IMR-90 (cell line): ENCODE measurements at regions not wholly inside any gene's neighbourhood (a gene's known extent, or its start where the extent isn't known, plus 50 kb on each side); places are given as distances from the start of the nearest gene placed in this dataset.
"Not testable (repeated sequence)": the region's sequence is repeated elsewhere in the genome, so short reads cannot be mapped to it uniquely, and the experiment has no call there.

Source experiments
- ATAC-seq: fragments of 200-7000 bp; cut with Tn5 transposase; 2 replicates; pipeline ENCODE4 v1.9.1; 2020; ENCODE audit warnings: low read depth, mild to moderate bottlenecking, moderate library complexity
- BruUV-seq: library from RNA; stranded (reverse); fragments of 400-500 nt; replicated peaks from 2 replicates; lab custom pipeline; 2021; lab: Mats Ljungman, UMichigan
- CTCF ChIA-PET: fragments of 300-600 bp; formaldehyde crosslinking; extraction: SDS; loops from one replicate; lab custom pipeline; 2021; ENCODE audit warnings: antibody characterized with exemption; lab: Yijun Ruan, JAX
- POLR2A ChIA-PET: fragments of 300-600 bp; sonication (Branson Sonifier 250); formaldehyde crosslinking; loops from one replicate; lab custom pipeline; 2022; ENCODE audit warnings: antibody characterized with exemption; ENCODE audit not compliant: unreplicated experiment; lab: Charles Lee
- DNase-seq: peaks from one replicate; pipeline ENCODE4 v3.0.0; 2013
- H2AFZ ChIP-seq: replicated peaks from 2 replicates; pipeline ENCODE3; 2013; ENCODE audit warnings: low read length, mild to moderate bottlenecking; ENCODE audit not compliant: poor library complexity
- H2AK5ac ChIP-seq: 2 replicates; pipeline ENCODE4 v1.6.1; 2013; ENCODE audit warnings: low read depth, low read length, inconsistent platforms
- H2AK9ac ChIP-seq: replicated peaks from 2 replicates; pipeline ENCODE3; 2013; ENCODE audit warnings: mild to moderate bottlenecking, low read depth, low read length, moderate library complexity; ENCODE audit not compliant: poor library complexity
- H2BK120ac ChIP-seq: 2 replicates; pipeline ENCODE4 v1.6.1; 2013; ENCODE audit warnings: low read depth, low read length, inconsistent platforms
- H2BK15ac ChIP-seq: 3 replicates; pipeline ENCODE4 v1.6.1; 2013; ENCODE audit warnings: low read depth, low read length, inconsistent platforms
- H2BK20ac ChIP-seq: 2 replicates; pipeline ENCODE4 v1.6.1; 2013; ENCODE audit warnings: low read depth, mild to moderate bottlenecking, inconsistent platforms, low read length, moderate library complexity
- H2BK5ac ChIP-seq: 2 replicates; pipeline ENCODE4 v1.6.1; 2013; ENCODE audit warnings: mild to moderate bottlenecking, low read depth, low read length, inconsistent platforms; ENCODE audit not compliant: poor library complexity, severe bottlenecking
- H3K14ac ChIP-seq: replicated peaks from 2 replicates; pipeline ENCODE4 v1.6.1; 2013; ENCODE audit warnings: low read depth, low read length, inconsistent platforms
- H3K18ac ChIP-seq: 2 replicates; pipeline ENCODE4 v1.6.1; 2013; ENCODE audit warnings: low read depth, low read length, control low read depth
- H3K23ac ChIP-seq: 2 replicates; pipeline ENCODE4 v1.6.1; 2013; ENCODE audit warnings: low read depth, low read length, inconsistent platforms
- H3K27ac ChIP-seq: 2 replicates; pipeline ENCODE4 v1.5.1; 2013; ENCODE audit warnings: mild to moderate bottlenecking, control low read depth, low read length; ENCODE audit not compliant: insufficient read depth
- H3K27me3 ChIP-seq: 2 replicates; pipeline ENCODE4 v1.6.1; 2013; ENCODE audit warnings: low read length; ENCODE audit not compliant: control insufficient read depth, insufficient read depth
- H3K36me3 ChIP-seq: 2 replicates; pipeline ENCODE4 v1.6.1; 2013; ENCODE audit warnings: low read length, mixed read lengths; ENCODE audit not compliant: control insufficient read depth, insufficient read depth
- H3K4ac ChIP-seq: 2 replicates; pipeline ENCODE4 v1.6.1; 2013; ENCODE audit warnings: low read depth, low read length, inconsistent platforms
- H3K4me1 ChIP-seq: 2 replicates; pipeline ENCODE4 v1.6.1; 2013; ENCODE audit warnings: low read length, mixed read lengths; ENCODE audit not compliant: control insufficient read depth, insufficient read depth
- H3K4me2 ChIP-seq: 2 replicates; pipeline ENCODE4 v1.6.1; 2013; ENCODE audit warnings: low read depth, mild to moderate bottlenecking, control low read depth, low read length, moderate library complexity
- H3K4me3 ChIP-seq: 2 replicates; pipeline ENCODE4 v1.5.1; 2013; ENCODE audit warnings: low read depth, mild to moderate bottlenecking, control low read depth, low read length, moderate library complexity; ENCODE audit not compliant: insufficient read depth
- H3K56ac ChIP-seq: 2 replicates; pipeline ENCODE4 v1.6.1; 2013; ENCODE audit warnings: low read length, inconsistent platforms; ENCODE audit not compliant: insufficient read depth; ENCODE audit errors: extremely low read depth
- H3K79me1 ChIP-seq, 2 experiments: 2 replicates each; pipeline ENCODE4 v1.6.1; 2013; ENCODE audit warnings: low read length in 2 of 2, inconsistent platforms in 1 of 2, low read depth in 1 of 2
- H3K9ac ChIP-seq: 2 replicates; pipeline ENCODE4 v1.6.1; 2013; ENCODE audit warnings: low read depth, low read length, control low read depth
- H3K9me1 ChIP-seq: 2 replicates; pipeline ENCODE4 v1.6.1; 2013; ENCODE audit warnings: low read length, inconsistent platforms; ENCODE audit not compliant: insufficient read depth
- H3K9me3 ChIP-seq: 2 replicates; pipeline ENCODE4 v1.6.1; 2013; ENCODE audit warnings: low read length; ENCODE audit not compliant: control insufficient read depth, insufficient read depth
- H4K20me1 ChIP-seq: 2 replicates; pipeline ENCODE4 v1.6.1; 2013; ENCODE audit warnings: low read length, inconsistent platforms; ENCODE audit not compliant: insufficient read depth
- H4K5ac ChIP-seq: 2 replicates; pipeline ENCODE4 v1.6.1; 2013; ENCODE audit warnings: mild to moderate bottlenecking, low read depth, low read length, control low read depth
- H4K8ac ChIP-seq, 2 experiments: 2 replicates each; pipeline ENCODE4 v1.6.1; 2013; ENCODE audit warnings: low read depth in 2 of 2, low read length in 2 of 2, control low read depth in 1 of 2, inconsistent platforms in 1 of 2
- H4K91ac ChIP-seq: 2 replicates; pipeline ENCODE4 v1.6.1; 2013; ENCODE audit warnings: low read depth, low read length, inconsistent platforms; ENCODE audit not compliant: insufficient read depth
- WGBS, 2 experiments: methylation state at CpG; one replicate each; pipeline versions ENCODE4 v1.1.5 to v1.1.7; 2013; ENCODE audit warnings: missing lambda C conversion rate in 2 of 2; ENCODE audit not compliant: insufficient read length in 1 of 2; ENCODE audit errors: extremely low coverage in 2 of 2; 5-methylcytosine and 5-hydroxymethylcytosine counted together
- dilution Hi-C: fragments of 300-500 bp; cut with HindIII; formaldehyde crosslinking; loops from one replicate; pipeline ENCODE4 v1.14.3; 2018; ENCODE audit warnings: low sequenced_read_pairs; ENCODE audit not compliant: unreplicated experiment
- in situ Hi-C: fragments of 300-500 bp; cut with MboI; formaldehyde crosslinking; loops from 3 replicates; pipeline ENCODE4 v1.14.3; 2019; ENCODE audit warnings: low sequenced_read_pairs, inconsistent platforms, mixed read lengths
- intact Hi-C: fragments of 100-400 bp; cut with micrococcal nuclease; formaldehyde crosslinking; loops from 2 replicates; pipeline ENCODE4 v1.10.0; 2022

DNA sequence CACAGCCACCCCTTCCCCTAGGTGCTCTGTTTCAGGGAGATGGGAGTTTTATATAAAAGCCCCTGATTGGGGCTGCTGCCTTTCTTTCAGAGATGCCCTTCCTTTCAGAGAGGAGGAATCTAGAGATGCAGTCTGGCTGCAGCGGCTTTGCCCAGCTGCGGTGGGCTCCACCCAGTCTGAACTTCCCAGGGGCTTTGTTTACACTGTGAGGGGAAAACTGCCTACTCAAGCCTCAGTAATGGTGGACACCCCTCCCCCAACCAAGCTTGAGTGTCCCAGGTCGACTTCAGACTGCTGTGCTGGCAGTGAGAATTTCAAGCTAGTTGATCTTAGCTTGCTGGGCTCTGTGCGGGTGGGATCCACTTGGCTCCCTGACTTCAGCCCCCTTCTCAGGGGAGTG is 148.4 kb upstream of the CXCR4 start:
- POLR2A ChIA-PET, H4K8ac ChIP-seq, H2BK5ac ChIP-seq, in situ Hi-C loops, H3K23ac ChIP-seq, H3K9me1 ChIP-seq, H3K4me2 ChIP-seq, H3K4ac ChIP-seq, H2AFZ ChIP-seq, H3K4me1 ChIP-seq, H4K91ac ChIP-seq, CTCF ChIA-PET, intact Hi-C loops, dilution Hi-C loops, H3K18ac ChIP-seq, ATAC-seq, H3K14ac ChIP-seq, H3K9me3 ChIP-seq, H3K9ac ChIP-seq, H3K27me3 ChIP-seq, BruUV-seq, H2BK20ac ChIP-seq, H3K4me3 ChIP-seq, H3K27ac ChIP-seq, H2AK9ac ChIP-seq, H4K5ac ChIP-seq, H2BK15ac ChIP-seq, H3K56ac ChIP-seq, H4K20me1 ChIP-seq, H2AK5ac ChIP-seq, H2BK120ac ChIP-seq, H3K36me3 ChIP-seq, H3K79me1 ChIP-seq, DNase-seq: not testable (repeated sequence)
- WGBS, 2 experiments: 60% methylated on average over 1 of the region's 4 CpGs; no CpG with 5 or more reads in 1 of the 2 experiments
